GM18909 (cell line): ENCODE measurements at regions not wholly inside any gene's neighbourhood (a gene's known extent, or its start where the extent isn't known, plus 50 kb on each side); places are given as distances from the start of the nearest gene placed in this dataset.
"Not testable (repeated sequence)": the region's sequence is repeated elsewhere in the genome, so short reads cannot be mapped to it uniquely, and the experiment has no call there.

Source experiments
- ATAC-seq: cut with Tn5 transposase; IDR thresholded peaks from one replicate; pipeline ENCODE4 v1.9.1; 2021; ENCODE audit warnings: mild to moderate bottlenecking; ENCODE audit not compliant: unreplicated experiment, poor library complexity

- ATAC-seq, result no peak
These were observed 130.6 kb upstream of the SKOR2 start for GRCh38 chr18:47381975-47382570.

GRCh38 chr18:47380153-47380552 lies 128.7 kb upstream of the SKOR2 start:
- no peak for ATAC-seq

GRCh38 chr18:47373465-47373864 lies 122.0 kb upstream of the SKOR2 start:
- ATAC-seq, result no peak

GRCh38 chr18:47370052-47370451 lies 118.6 kb upstream of the SKOR2 start:
- no peak for ATAC-seq

- ATAC-seq, result not testable (repeated sequence)
These were observed 102.6 kb upstream of the SKOR2 start for GRCh38 chr18:47354061-47354460.

- ATAC-seq, result no peak
These were observed 94.6 kb upstream of the SKOR2 start for GRCh38 chr18:47346016-47346415.

GRCh38 chr18:47345291-47345690 lies 93.8 kb upstream of the SKOR2 start:
- no peak for ATAC-seq

- ATAC-seq, result no peak
These were observed 91.8 kb upstream of the SKOR2 start for GRCh38 chr18:47343291-47343690.

- ATAC-seq, result no peak
These were observed 91.1 kb upstream of the SKOR2 start for GRCh38 chr18:47342566-47342965.

GRCh38 chr18:47341678-47342077 lies 90.2 kb upstream of the SKOR2 start:
- no peak for ATAC-seq

GRCh38 chr18:47334966-47335365 lies 83.5 kb upstream of the SKOR2 start:
- ATAC-seq, result no peak

- no peak for ATAC-seq
These were observed 82.6 kb upstream of the SKOR2 start for GRCh38 chr18:47333926-47334635.

- no peak for ATAC-seq
These were observed 80.2 kb upstream of the SKOR2 start for GRCh38 chr18:47331641-47332040.

GRCh38 chr18:47331026-47331425 lies 79.6 kb upstream of the SKOR2 start:
- ATAC-seq, result no peak

- no peak for ATAC-seq
These were observed 71.7 kb upstream of the SKOR2 start for GRCh38 chr18:47323158-47323557.

GRCh38 chr18:47321815-47322214 lies 70.4 kb upstream of the SKOR2 start:
- no peak for ATAC-seq

- ATAC-seq, result no peak
These were observed 66.5 kb upstream of the SKOR2 start for GRCh38 chr18:47317824-47318508.

- ATAC-seq, result no peak
These were observed 65.5 kb upstream of the SKOR2 start for GRCh38 chr18:47316924-47317323.

- ATAC-seq, result no peak
These were observed 62.4 kb upstream of the SKOR2 start for GRCh38 chr18:47313901-47314300.

- ATAC-seq, result no peak
These were observed 60.1 kb upstream of the SKOR2 start for GRCh38 chr18:47311585-47311984.
